Fibroblast of lung (primary cell): ENCODE measurements at regions not wholly inside any gene's neighbourhood (a gene's known extent, or its start where the extent isn't known, plus 50 kb on each side); places are given as distances from the start of the nearest gene placed in this dataset.

Source experiments
- CTCF ChIP-seq, 2 donors: IDR thresholded peaks in 1 of 2; conservative IDR thresholded peaks in 1 of 2; 1 replicate in 1 of 2; 2 replicates in 1 of 2; pipeline ENCODE4 v1.5.1; 2011 to 2012; ENCODE audit warnings: low read length in 2 of 2, control low read depth in 1 of 2, inconsistent platforms in 1 of 2, low read depth in 1 of 2, mild to moderate bottlenecking in 1 of 2
- EZH2 ChIP-seq: IDR thresholded peaks from 2 replicates; pipeline ENCODE4 v1.5.1; 2012; ENCODE audit warnings: low read length, control low read depth, mild to moderate bottlenecking; ENCODE audit errors: missing control alignments

GRCh38 chr4:20617678-20618396 lies 82.4 kb upstream of the PACRGL start:
- TF ChIP-seq CTCF (conservative IDR thresholded peaks at IDR 0.05 in 1 of 2, IDR thresholded peaks at IDR 0.05 in 1 of 2; ENCODE audit: low read depth in 1 of 2, low read length in 2 of 2) (no peak), EZH2 (no peak)
